TTC549 (cell line): ENCODE measurements at regions not wholly inside any gene's neighbourhood (a gene's known extent, or its start where the extent isn't known, plus 50 kb on each side); places are given as distances from the start of the nearest gene placed in this dataset.
"Not testable (repeated sequence)": the region's sequence is repeated elsewhere in the genome, so short reads cannot be mapped to it uniquely, and the experiment has no call there.

ENCODE experiments used
- FAIRE-seq: peaks from 2 replicates; lab custom pipeline; 2012; peaks lifted over from hg19 to GRCh38; lab: Jason Lieb, UNC

DNA sequence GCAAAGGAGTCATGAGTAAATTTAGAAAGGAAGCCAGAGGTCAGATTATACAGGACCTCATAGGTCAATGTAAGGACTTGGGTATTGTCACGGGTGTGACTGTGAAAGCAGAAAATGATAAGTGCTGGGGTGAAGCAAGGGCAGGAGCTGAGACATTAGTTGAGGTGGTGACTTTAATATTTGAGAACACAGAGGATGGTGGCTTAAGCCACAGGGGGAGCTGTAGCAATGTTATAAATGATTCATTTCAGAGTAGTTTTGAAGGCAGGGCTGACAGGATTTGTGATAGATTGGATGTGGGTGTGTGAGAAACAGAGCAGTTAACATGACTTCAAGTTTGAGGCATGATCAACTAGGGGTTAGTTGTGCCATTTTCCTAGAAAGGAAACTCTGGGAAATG is 659.9 kb downstream of the EPM2A start:
- FAIRE-seq, result no peak

DNA sequence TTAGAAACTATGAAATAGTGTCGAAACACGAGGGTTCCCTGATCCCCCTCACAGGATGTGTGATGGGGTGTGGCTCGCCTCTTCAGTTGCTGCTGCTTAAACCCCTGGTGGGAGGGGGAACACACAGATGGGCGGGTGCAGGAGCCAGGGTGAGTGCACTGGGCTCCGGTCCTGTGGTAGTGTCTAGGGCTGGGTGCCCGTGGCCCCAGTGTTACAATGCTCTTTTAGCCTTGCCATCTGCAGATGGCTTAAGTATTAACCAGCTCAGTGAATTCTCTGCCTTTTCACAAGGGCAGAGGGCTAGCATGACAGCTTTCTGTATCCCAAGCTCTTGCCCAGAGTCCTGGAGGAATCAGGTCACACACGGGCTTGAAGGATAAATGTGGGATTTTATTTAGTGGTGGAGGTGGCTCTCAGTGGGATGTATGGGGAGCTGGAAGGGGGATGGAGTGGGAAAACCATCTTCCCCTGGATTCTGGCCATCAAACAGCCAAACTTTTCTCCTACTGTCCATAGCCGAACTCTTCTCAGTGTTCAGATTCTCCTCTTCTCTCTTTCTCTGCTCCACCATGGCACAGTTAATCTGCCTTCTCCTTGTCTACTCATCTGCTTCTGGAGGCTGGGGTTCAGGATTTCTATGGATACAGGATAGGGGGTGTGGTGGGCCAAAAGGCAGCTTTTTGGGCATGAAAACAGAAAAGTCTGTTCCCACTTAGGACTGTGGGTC is 659.0 kb downstream of the EPM2A start:
- FAIRE-seq, result no peak

- FAIRE-seq, result no peak
These were observed 657.9 kb downstream of the EPM2A start for GRCh38 chr6:145077382-145077781.

- no peak for FAIRE-seq
These were observed 654.7 kb downstream of the EPM2A start for GRCh38 chr6:145080651-145081050.

GRCh38 chr6:145081677-145082076 is 653.6 kb downstream of the EPM2A start:
- FAIRE-seq, result no peak

GRCh38 chr6:145082359-145082758 is 653.0 kb downstream of the EPM2A start:
- no peak for FAIRE-seq

DNA sequence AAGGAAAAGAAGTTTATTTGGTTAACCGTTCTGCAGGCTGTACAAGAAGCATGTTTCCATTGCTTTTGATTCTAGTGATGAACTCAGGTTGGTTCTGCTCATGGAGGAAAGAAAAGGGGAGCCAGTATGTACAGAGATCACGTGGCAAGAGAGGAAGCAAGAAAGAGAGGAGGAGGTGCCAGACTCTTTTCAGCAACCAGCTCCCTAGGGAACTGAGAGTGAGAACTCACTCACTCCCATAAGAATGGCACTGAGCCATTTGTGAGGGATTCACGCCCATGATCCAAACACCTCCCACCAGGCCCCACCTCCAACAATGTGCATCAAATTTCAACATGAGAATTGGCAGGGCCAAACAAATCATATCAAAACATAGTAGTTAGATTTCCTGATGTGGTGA is 649.1 kb downstream of the EPM2A start:
- no peak for FAIRE-seq

GRCh38 chr6:145087034-145087433 is 648.3 kb downstream of the EPM2A start:
- no peak for FAIRE-seq

DNA sequence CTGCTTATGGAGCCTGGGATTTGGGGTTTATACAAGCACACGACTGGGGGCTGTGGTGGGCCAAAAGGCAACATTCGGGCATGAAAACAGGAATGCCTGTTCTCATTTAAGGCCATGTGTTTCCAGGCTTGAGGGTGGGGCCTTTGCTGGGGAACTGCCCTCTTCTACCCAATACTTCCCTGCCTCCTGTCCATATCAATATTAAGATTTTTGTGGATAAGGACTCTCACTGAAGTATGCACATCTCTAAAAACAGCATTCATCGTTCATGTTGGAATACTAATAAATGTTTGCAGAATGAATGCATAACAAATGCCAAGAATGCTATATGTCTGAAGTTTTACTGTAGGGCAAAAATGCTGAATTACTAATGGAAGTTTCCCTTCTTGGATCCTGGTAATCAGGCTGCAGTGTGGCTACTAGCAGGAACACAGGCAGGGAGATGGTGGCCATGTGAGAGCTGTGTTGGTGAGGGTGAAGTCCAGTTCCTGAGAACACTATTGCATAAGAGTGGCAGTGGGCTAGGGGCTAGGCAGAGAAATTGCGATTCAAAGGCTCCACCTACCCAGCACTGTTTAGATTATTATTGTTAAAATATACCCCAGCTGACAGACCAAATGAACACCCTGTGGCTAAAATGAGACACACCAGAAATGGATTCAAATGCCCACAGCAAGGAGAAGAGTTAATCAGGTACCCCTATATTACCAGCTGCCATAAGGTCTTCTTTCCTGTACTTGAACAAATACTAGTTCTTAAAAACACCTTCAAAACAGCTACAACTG is 644.3 kb downstream of the EPM2A start:
- FAIRE-seq, result no peak

DNA sequence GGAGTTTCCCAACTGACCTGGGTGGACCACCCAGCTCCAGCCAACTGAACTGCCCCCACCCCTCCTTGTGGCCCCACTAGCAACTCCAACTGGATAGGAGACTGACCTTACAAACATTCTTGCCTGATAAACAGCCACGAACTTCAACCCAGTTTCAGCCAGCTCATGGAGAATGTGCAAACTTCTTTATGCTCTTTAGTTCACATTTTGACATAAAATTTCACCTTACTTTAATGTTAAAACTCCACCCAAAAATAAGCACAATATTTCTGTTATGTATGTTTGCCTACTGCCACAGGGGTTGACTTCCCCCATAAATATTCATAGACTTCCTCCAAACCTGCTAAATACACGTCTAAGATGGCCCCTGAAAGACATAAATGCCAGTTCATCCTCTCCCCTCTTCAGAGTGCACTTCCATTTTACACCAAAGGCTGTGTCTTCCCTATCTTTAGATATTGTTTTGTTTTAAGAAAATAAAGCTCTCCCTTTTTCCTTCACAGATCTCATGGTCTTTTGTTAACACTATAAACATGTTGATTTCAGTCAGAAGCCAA is 643.7 kb downstream of the EPM2A start:
- no peak for FAIRE-seq

DNA sequence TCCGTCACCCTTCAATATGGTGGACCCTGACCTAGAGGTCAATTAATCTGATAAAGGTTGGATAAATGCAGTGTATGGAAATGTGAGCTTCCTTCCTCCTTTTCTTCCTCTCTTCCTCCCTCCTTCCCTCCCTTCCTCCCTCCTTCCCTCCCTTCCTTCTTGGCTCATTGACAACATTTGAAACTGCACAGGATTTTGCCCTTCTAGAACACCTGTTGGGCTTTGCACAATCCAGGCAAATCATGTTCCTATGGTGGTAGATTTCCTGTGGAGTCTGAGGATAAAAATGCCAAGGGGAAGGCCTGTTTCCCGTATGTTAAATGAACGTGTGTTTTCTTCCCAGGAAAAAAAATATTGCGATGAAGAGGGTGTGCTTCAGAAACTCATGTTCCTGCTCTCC is 642.8 kb downstream of the EPM2A start:
- FAIRE-seq, result no peak

DNA sequence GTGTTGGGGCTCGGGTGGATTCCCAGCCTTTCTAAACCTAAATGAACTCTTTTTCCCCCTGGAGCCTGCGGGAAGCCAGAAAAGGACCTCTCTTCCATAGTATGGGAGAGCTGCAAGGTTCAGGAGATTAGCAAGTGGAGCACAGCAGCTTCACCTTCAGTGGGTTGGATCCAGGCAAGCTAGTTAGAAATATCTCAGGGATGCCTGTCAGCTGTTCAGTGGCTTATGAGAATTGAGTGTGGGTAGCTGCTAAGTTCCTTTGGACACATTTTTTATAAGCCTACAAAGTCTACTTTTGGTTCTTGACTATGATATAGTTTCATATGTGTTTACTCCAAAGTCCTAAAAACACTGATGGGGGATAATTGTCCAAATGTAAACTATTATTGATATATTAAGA is 642.1 kb downstream of the EPM2A start:
- no peak for FAIRE-seq

DNA sequence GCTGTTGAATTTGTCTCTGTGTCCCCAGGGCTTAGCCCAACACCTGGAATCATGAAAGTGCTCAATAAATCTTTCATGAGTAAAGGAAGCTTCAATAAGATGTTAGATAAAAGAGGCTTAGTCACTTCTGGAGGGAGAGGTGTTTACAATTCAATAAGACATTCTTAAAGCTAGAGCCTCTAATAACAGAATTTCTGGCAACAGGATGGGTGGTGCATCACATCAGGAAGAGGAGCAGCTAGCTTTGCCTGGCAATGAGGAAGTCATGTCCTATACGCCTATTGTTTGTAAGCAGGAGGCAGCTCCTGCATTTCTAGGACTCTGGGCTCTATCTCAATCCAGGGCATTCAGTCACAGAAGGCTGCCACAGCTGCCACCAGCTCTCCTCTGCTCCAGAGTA is 638.5 kb downstream of the EPM2A start:
- FAIRE-seq, result no peak

- FAIRE-seq, result not testable (repeated sequence)
These were observed 637.2 kb downstream of the EPM2A start for GRCh38 chr6:145098127-145098526.

- no peak for FAIRE-seq
These were observed 635.6 kb downstream of the EPM2A start for GRCh38 chr6:145099713-145100112.

DNA sequence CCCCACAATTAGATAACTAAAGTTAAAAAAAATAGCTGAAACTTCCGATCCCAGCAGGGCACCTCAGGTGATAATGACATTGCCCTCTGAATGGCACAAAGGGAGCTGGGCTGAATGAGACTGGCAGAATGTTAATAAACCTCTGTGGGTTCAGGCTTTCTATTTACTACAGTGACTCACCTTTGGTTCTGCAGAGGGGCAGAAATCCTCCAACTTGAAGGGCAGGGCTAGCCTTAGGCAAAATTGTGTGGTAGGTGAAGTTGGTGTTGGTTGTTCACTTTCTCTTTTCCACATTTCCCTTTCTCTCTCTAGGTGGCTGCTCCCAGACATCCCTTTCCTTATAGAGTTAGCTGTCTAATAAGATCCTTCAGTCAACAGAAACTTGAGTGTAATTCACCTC is 625.2 kb downstream of the EPM2A start:
- no peak for FAIRE-seq

DNA sequence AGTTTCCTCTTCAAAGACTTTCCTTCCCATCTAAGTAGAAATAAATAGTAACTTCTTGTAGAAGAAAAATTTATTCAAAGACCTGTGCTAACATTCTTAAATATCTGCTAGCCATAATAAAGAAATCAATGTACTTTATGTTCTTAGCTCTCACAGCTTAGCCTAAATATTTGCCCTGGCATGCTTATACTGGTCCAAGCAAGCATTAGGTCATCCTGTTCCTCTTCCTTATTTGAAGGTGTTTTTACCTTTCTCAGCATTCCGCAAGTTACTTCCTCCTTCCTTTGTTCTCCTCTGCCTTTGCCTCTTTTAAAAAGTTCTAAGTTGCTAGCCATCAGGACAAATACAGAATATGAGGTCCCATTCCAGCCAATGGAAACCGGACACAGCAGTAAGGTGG is 623.9 kb downstream of the EPM2A start:
- FAIRE-seq, result not testable (repeated sequence)

GRCh38 chr6:145112711-145113148 is 622.6 kb downstream of the EPM2A start:
- no peak for FAIRE-seq

DNA sequence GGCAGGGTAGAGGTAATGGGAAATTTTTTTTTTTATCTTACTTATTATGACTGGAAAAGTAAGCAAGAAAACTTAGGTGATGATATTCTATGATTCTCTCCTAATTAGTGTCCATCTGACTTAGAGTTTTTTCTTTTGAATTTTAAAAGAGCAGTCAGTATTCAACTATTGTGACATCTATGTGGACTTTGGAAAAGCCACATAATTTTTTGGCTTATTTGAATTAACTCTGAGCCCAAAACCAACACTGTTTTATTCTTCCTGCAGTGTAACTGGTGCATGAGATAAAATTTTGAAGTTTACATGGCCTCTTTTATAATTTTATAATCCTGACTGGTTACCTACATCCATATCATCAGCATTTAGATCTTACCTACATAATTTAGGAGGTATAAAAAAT is 619.7 kb downstream of the EPM2A start:
- FAIRE-seq, result no peak

DNA sequence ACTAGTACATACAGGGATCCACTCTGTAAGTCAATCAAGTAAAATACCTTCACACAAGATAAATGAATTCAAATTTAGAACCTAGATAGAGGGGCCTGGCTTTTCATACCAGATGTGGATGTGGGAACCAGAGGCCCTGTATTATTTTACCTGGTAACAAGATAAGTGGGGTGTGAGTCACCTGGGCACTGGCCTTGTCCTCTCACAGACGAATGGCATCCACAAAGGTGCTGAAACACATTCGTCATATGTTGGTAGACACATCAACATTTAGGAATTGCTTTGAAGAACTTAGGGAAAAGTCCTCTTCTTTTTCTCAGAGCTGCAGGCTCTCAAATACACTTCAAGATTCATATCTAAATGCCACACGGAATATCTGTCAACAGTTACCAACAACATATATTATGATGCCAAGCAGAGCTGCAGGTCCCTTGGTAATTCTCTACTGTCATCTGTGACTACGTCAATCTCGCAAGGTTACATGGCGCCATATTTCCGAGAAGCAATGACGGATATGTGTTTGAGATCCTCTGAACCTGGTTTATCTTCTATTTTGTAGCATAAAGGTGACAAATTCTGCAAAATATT is 618.6 kb downstream of the EPM2A start:
- FAIRE-seq, result no peak

GRCh38 chr6:145118224-145118623 is 617.1 kb downstream of the EPM2A start:
- no peak for FAIRE-seq

DNA sequence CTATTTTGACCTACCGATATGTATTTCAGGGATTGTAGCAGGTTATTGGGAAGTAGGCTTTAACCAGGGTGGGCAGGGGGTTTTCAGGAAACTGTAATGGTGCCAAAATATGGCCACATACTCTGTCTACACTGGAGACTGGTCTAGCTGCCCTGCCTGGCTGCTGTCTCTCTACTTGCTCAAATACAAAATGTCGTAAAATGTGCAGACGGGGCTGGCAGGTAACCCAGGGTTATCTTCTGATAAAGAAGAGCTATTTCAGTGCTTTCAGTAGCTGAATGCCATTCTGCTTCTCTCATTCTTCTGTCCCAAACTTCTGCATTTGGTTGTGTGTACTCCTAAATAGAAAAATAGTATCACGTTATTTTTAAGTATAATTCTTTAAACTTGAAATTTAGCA is 616.2 kb downstream of the EPM2A start:
- FAIRE-seq, result no peak

DNA sequence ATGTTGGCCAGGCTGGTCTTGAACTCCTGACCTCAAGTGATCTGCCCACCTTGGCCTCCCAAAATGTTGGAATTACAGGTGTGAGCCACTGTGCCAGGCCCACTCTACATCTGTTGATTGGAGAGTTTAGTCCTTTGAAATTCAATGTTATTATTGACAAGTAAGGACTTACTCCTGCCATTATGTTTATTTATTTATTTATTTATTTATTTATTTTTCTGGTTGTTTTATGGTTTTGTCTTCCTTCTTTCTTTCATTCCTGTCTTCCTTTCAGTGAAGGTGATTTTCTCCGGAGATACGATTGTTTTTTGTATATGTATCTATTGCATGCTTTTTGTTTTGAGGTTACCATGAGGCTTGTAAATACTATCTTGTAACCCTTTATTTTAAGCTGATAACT is 602.6 kb downstream of the EPM2A start:
- no peak for FAIRE-seq
